ENCODE measurements at regions not wholly inside any gene's neighbourhood (a gene's known extent, or its start where the extent isn't known, plus 50 kb on each side); places are given as distances from the start of the nearest gene placed in this dataset.

GRCh38 chr2:101550555-101550954, 75.6 kb upstream of the RFX8 start:
- no peak for DNase-seq

GRCh38 chr2:101549371-101549770, 74.5 kb upstream of the RFX8 start:
- DNase-seq, result no peak

- no peak for DNase-seq
Measured at GRCh38 chr2:101546376-101547058, 71.6 kb upstream of the RFX8 start.

- DNase-seq, result no peak
Measured at GRCh38 chr2:101545950-101546349, 71.0 kb upstream of the RFX8 start.

- no peak for DNase-seq
Measured at GRCh38 chr2:101540518-101540917, 65.6 kb upstream of the RFX8 start.

GRCh38 chr2:101538076-101538475, 63.2 kb upstream of the RFX8 start:
- DNase-seq, result no peak

GRCh38 chr2:101534149-101534611, 59.3 kb upstream of the RFX8 start:
- DNase-seq, result no peak

GRCh38 chr2:101533561-101534148, 58.7 kb upstream of the RFX8 start:
- no peak for DNase-seq

- no peak for DNase-seq
Measured at GRCh38 chr2:101528501-101528900, 53.6 kb upstream of the RFX8 start.

- DNase-seq, result no peak
Measured at GRCh38 chr2:101524806-101525430, 50.0 kb upstream of the RFX8 start.
